K562 (cell line): ENCODE measurements at regions not wholly inside any gene's neighbourhood (a gene's known extent, or its start where the extent isn't known, plus 50 kb on each side); places are given as distances from the start of the nearest gene placed in this dataset.

Source experiments
- CBX8 ChIP-seq: fragments of 200-600 bp; sonication (generic); IDR thresholded peaks from 2 replicates; pipeline ENCODE4 v1.6.1; 2012; ENCODE audit warnings: borderline replicate concordance, mixed run types, low read depth, mild to moderate bottlenecking, moderate library complexity, mixed read lengths, low read length, control low read depth, inconsistent platforms; ENCODE audit not compliant: poor library complexity, severe bottlenecking; ENCODE audit errors: extremely low read depth
- ESRRA ChIP-seq: fragments of 450-650 bp; IDR thresholded peaks from 2 replicates; pipeline ENCODE4 v1.6.1; 2014; ENCODE audit warnings: low read depth, mild to moderate bottlenecking, moderate library complexity, borderline replicate concordance
- FOXK2 ChIP-seq, 2 experiments: fragments of 450-650 bp; IDR thresholded peaks in 1 of 2; conservative IDR thresholded peaks in 1 of 2; 2 replicates each; pipeline ENCODE4 v1.6.1; 2016; ENCODE audit warnings: low read depth in 2 of 2, mild to moderate bottlenecking in 1 of 2
- GABPB2 ChIP-seq: fragments of 250-450 bp; sonication (Bioruptor Pico); conservative IDR thresholded peaks from 2 replicates; pipeline ENCODE4 v1.5.1; 2021; ENCODE audit warnings: mild to moderate bottlenecking
- HDAC8 ChIP-seq: fragments of 450-650 bp; IDR thresholded peaks from 2 replicates; pipeline ENCODE4 v1.6.1; 2016; ENCODE audit warnings: mild to moderate bottlenecking, missing genetic modification characterization, moderate library complexity, missing compliant biosample characterization
- HMG20B ChIP-seq: fragments of 250-450 bp; sonication (Bioruptor Pico); IDR thresholded peaks from 2 replicates; pipeline ENCODE4 v1.5.0; 2021; ENCODE audit warnings: mild to moderate bottlenecking
- HMGN3 ChIP-seq: IDR thresholded peaks from 2 replicates; pipeline ENCODE4 v1.6.1; 2011; ENCODE audit warnings: borderline replicate concordance, low read depth, mild to moderate bottlenecking, mixed read lengths, low read length; ENCODE audit not compliant: insufficient read length; ENCODE audit errors: extremely low read depth
- HNRNPUL1 ChIP-seq: fragments of 200-400 bp; formaldehyde crosslinking; IDR thresholded peaks from 2 replicates; pipeline ENCODE4 v1.6.1; 2017; ENCODE audit warnings: low read length
- KAT8 ChIP-seq: fragments of 450-650 bp; IDR thresholded peaks from 2 replicates; pipeline ENCODE4 v1.6.1; 2016; ENCODE audit warnings: low read depth, mild to moderate bottlenecking
- KDM1A ChIP-seq, 2 experiments: fragments of 450-650 bp; IDR thresholded peaks; 2 replicates each; pipeline ENCODE4 v1.6.1; 2016; ENCODE audit warnings: mild to moderate bottlenecking in 2 of 2
- MCM2 ChIP-seq: fragments of 450-650 bp; IDR thresholded peaks from 2 replicates; pipeline ENCODE4 v1.6.1; 2017; ENCODE audit warnings: low read depth, mild to moderate bottlenecking
- MCM7 ChIP-seq, 2 experiments: fragments of 450-650 bp; IDR thresholded peaks; 2 replicates each; pipeline ENCODE4 v1.6.1; 2016 to 2018
- PML ChIP-seq: IDR thresholded peaks from 2 replicates; pipeline ENCODE4 v1.6.1; 2012; ENCODE audit warnings: low read length, inconsistent platforms
- POLR2G ChIP-seq: fragments of 200-400 bp; formaldehyde crosslinking; IDR thresholded peaks from 2 replicates; pipeline ENCODE4 v1.6.1; 2017; ENCODE audit warnings: low read depth, mild to moderate bottlenecking, antibody characterized with exemption, low read length, moderate library complexity
- RB1 ChIP-seq: fragments of 450-650 bp; IDR thresholded peaks from 2 replicates; pipeline ENCODE4 v1.6.1; 2017; ENCODE audit warnings: low read depth, mild to moderate bottlenecking
- SPI1 ChIP-seq: IDR thresholded peaks from 2 replicates; pipeline ENCODE4 v1.6.1; 2011; ENCODE audit warnings: low read depth, low read length, control low read depth, borderline replicate concordance
- ZNF134 ChIP-seq: fragments of 250-450 bp; sonication (Bioruptor Pico); conservative IDR thresholded peaks from 2 replicates; pipeline ENCODE4 v1.4.0; 2020
- ZNF184 ChIP-seq: sonication (generic); formaldehyde crosslinking; IDR thresholded peaks from 2 replicates; pipeline ENCODE4 v1.5.0; 2020; ENCODE audit warnings: missing genetic modification reagents
- ZNF586 ChIP-seq: fragments of 450-650 bp; formaldehyde crosslinking; conservative IDR thresholded peaks from 2 replicates; pipeline ENCODE4 v1.4.0; 2020; ENCODE audit warnings: mild to moderate bottlenecking, moderate library complexity
- ZNF75A ChIP-seq: fragments of 450-650 bp; formaldehyde crosslinking; IDR thresholded peaks from 2 replicates; pipeline ENCODE4 v1.4.0; 2020; ENCODE audit warnings: mild to moderate bottlenecking
- TF ChIP-seq, protein P1 (sequence below): IDR thresholded peaks from 3 replicates; pipeline ENCODE4 v1.6.1; 2011; ENCODE audit warnings: borderline replicate concordance, mild to moderate bottlenecking, moderate library complexity; ENCODE audit not compliant: insufficient read length; ENCODE audit errors: extremely low read depth
- TF ChIP-seq, protein P2 (sequence below): sonication (generic); formaldehyde crosslinking; IDR thresholded peaks from 2 replicates; pipeline ENCODE4 v1.8.1; 2023; ENCODE audit warnings: mild to moderate bottlenecking, missing genetic modification reagents
- TF ChIP-seq, protein P3 (sequence below): sonication (generic); formaldehyde crosslinking; IDR thresholded peaks from 2 replicates; pipeline ENCODE4 v1.8.0; 2022; ENCODE audit warnings: mild to moderate bottlenecking, low read depth, missing genetic modification reagents

DNA sequence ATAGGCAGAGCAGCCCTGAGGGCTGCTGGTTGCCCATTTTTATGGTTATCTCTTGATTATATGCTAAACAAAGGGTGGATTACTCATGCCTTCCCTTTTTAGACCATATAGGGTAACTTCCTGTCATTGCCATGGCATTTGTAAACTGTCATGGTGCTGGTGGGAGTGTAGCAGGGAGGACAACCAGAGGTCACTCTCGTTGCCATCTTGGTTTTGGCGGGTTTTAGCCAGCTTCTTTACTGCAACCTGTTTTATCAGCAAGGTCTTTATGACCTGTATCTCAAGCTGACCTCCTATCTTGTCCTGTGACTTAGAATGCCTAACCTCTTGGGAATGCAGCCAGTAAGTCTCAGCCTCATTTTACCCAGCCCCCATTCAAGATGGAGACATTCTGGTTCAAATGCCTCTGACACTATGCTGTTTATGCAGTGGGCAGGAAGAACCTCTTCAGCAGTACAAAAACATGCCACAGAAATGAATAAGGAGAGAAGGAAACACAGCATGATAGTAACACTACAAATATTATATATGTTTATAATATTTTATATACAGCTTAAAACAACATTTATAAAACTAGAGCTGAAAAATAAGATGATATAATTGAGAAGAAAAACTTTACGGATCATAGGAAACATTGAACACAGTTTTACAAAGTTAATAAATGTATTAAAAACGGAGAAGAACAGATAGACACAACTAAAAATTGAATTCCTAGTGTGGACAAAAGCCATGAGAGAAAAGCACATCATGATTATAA, 58.9 kb upstream of the SAMD5 start (continued):
- TF ChIP-seq GABPB2 (CRISPR knock-in tag), result no peak; the same call in 1 of the 2 replicates
- TF ChIP-seq HMG20B, result no peak
- TF ChIP-seq HDAC8, result peak; percentile 99
- TF ChIP-seq, protein P1, sequence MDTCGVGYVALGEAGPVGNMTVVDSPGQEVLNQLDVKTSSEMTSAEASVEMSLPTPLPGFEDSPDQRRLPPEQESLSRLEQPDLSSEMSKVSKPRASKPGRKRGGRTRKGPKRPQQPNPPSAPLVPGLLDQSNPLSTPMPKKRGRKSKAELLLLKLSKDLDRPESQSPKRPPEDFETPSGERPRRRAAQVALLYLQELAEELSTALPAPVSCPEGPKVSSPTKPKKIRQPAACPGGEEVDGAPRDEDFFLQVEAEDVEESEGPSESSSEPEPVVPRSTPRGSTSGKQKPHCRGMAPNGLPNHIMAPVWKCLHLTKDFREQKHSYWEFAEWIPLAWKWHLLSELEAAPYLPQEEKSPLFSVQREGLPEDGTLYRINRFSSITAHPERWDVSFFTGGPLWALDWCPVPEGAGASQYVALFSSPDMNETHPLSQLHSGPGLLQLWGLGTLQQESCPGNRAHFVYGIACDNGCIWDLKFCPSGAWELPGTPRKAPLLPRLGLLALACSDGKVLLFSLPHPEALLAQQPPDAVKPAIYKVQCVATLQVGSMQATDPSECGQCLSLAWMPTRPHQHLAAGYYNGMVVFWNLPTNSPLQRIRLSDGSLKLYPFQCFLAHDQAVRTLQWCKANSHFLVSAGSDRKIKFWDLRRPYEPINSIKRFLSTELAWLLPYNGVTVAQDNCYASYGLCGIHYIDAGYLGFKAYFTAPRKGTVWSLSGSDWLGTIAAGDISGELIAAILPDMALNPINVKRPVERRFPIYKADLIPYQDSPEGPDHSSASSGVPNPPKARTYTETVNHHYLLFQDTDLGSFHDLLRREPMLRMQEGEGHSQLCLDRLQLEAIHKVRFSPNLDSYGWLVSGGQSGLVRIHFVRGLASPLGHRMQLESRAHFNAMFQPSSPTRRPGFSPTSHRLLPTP, result no peak
- TF ChIP-seq, protein P2, sequence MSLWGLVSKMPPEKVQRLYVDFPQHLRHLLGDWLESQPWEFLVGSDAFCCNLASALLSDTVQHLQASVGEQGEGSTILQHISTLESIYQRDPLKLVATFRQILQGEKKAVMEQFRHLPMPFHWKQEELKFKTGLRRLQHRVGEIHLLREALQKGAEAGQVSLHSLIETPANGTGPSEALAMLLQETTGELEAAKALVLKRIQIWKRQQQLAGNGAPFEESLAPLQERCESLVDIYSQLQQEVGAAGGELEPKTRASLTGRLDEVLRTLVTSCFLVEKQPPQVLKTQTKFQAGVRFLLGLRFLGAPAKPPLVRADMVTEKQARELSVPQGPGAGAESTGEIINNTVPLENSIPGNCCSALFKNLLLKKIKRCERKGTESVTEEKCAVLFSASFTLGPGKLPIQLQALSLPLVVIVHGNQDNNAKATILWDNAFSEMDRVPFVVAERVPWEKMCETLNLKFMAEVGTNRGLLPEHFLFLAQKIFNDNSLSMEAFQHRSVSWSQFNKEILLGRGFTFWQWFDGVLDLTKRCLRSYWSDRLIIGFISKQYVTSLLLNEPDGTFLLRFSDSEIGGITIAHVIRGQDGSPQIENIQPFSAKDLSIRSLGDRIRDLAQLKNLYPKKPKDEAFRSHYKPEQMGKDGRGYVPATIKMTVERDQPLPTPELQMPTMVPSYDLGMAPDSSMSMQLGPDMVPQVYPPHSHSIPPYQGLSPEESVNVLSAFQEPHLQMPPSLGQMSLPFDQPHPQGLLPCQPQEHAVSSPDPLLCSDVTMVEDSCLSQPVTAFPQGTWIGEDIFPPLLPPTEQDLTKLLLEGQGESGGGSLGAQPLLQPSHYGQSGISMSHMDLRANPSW (CRISPR knock-in tag), result no peak
- TF ChIP-seq FOXK2 (conservative IDR thresholded peaks at IDR 0.05 in 1 of 2, IDR thresholded peaks at IDR 0.05 in 1 of 2; ENCODE audit: low read depth in 2 of 2), result no peak
- no peak for TF ChIP-seq PML
- TF ChIP-seq ZNF75A (CRISPR knock-in tag), result peak; percentile 79; the same call in 1 of the 2 replicates
- TF ChIP-seq MCM2, result no peak
- no peak for TF ChIP-seq POLR2G
- no peak for TF ChIP-seq CBX8
- no peak for TF ChIP-seq MCM7 (IDR thresholded peaks at IDR 0.05)
- no peak for TF ChIP-seq KDM1A (IDR thresholded peaks at IDR 0.05)
- no peak for TF ChIP-seq RB1
- peak; percentile 87 for TF ChIP-seq ZNF134 (CRISPR knock-in tag)
- peak; percentile 72; the same call in 1 of the 2 replicates for TF ChIP-seq ZNF586
- no peak for TF ChIP-seq HNRNPUL1
- TF ChIP-seq KAT8, result no peak
- TF ChIP-seq ZNF184 (CRISPR knock-in tag), result no peak
- peak; percentile 98 for TF ChIP-seq ESRRA
- TF ChIP-seq, protein P3, sequence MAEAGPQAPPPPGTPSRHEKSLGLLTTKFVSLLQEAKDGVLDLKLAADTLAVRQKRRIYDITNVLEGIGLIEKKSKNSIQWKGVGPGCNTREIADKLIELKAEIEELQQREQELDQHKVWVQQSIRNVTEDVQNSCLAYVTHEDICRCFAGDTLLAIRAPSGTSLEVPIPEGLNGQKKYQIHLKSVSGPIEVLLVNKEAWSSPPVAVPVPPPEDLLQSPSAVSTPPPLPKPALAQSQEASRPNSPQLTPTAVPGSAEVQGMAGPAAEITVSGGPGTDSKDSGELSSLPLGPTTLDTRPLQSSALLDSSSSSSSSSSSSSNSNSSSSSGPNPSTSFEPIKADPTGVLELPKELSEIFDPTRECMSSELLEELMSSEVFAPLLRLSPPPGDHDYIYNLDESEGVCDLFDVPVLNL (CRISPR knock-in tag), result no peak
- no peak for TF ChIP-seq HMGN3
- TF ChIP-seq SPI1, result no peak
